Activated B cell treated with CpG ODN at 0.5 μM for 24 hours (primary cell): ENCODE measurements at regions not wholly inside any gene's neighbourhood (a gene's known extent, or its start where the extent isn't known, plus 50 kb on each side); places are given as distances from the start of the nearest gene placed in this dataset.

Experiments
- ATAC-seq: fragments of 200-7000 bp; cut with Tn5 transposase; one replicate; pipeline ENCODE4 v1.10.0; 2021; ENCODE audit warnings: low read depth, mild to moderate bottlenecking, moderate library complexity
- CTCF ChIA-PET: fragments of 350-600 bp; sonication (Branson Sonifier 250); formaldehyde crosslinking; loops from one replicate; lab custom pipeline; 2021; ENCODE audit warnings: antibody characterized with exemption; lab: Charles Lee
- POLR2A ChIA-PET: fragments of 350-600 bp; sonication (Branson Sonifier 250); formaldehyde crosslinking; loops from one replicate; lab custom pipeline; 2021; ENCODE audit warnings: antibody characterized with exemption; lab: Charles Lee
- DNase-seq: peaks from one replicate; pipeline ENCODE4 v3.0.0; 2022
- H3K27ac Mint-ChIP-seq: one replicate; pipeline ENCODE4 v1.8.0; 2020; ENCODE audit warnings: mixed read lengths
- H3K27me3 Mint-ChIP-seq: one replicate; pipeline ENCODE4 v1.8.0; 2021; ENCODE audit warnings: mixed read lengths
- H3K36me3 Mint-ChIP-seq: one replicate; pipeline ENCODE4 v1.8.0; 2021; ENCODE audit warnings: low read depth, mixed read lengths
- H3K4me1 Mint-ChIP-seq: one replicate; pipeline ENCODE4 v1.8.0; 2021; ENCODE audit warnings: mixed read lengths
- H3K4me3 Mint-ChIP-seq: one replicate; pipeline ENCODE4 v1.8.0; 2020; ENCODE audit warnings: mild to moderate bottlenecking, mixed read lengths
- H3K9me3 Mint-ChIP-seq: one replicate; pipeline ENCODE4 v1.8.0; 2020; ENCODE audit warnings: mixed read lengths
- intact Hi-C: fragments of 100-400 bp; cut with micrococcal nuclease; formaldehyde crosslinking; loops from one replicate; pipeline ENCODE4 v1.15.1; 2024
- TF ChIP-seq, protein P1 (sequence below): fragments of 200-600 bp; IDR thresholded peaks from one replicate; pipeline ENCODE4 v1.8.0; 2022; ENCODE audit warnings: antibody characterized with exemption, mild to moderate bottlenecking

DNA sequence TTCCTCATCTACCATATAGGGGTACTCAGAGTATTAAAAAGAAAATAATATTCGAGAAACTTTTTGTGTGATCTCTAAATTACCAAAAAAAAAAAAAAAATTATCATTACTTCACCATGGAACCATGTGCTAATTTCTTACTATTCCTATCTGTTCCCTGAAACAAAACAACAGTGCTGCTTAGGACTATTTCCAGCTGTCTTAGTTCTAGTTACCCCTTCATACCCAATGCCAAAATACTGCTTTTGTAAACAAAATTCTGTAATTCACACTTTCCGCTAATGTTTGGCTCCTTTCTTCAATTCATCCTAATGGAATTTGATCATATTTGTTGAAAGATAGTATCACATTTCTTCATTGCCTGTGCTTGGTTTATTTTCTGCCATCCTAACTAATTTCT lies 470.2 kb downstream of the BTG1 start:
- no peak for DNase-seq
- no peaks in the 10 kb centered on the region for H3K4me1 Mint-ChIP-seq
- no peak overlapping the region for H3K4me3 Mint-ChIP-seq
- peaks cover 6% of the 10 kb centered on the region for H3K27me3 Mint-ChIP-seq
- CTCF ChIA-PET, result no interaction called here
- H3K27ac Mint-ChIP-seq, result no peak overlapping the region
- intact Hi-C loops, result no loop called here
- no peaks in the 10 kb centered on the region for H3K9me3 Mint-ChIP-seq
- no peak for ATAC-seq
- TF ChIP-seq, protein P1, sequence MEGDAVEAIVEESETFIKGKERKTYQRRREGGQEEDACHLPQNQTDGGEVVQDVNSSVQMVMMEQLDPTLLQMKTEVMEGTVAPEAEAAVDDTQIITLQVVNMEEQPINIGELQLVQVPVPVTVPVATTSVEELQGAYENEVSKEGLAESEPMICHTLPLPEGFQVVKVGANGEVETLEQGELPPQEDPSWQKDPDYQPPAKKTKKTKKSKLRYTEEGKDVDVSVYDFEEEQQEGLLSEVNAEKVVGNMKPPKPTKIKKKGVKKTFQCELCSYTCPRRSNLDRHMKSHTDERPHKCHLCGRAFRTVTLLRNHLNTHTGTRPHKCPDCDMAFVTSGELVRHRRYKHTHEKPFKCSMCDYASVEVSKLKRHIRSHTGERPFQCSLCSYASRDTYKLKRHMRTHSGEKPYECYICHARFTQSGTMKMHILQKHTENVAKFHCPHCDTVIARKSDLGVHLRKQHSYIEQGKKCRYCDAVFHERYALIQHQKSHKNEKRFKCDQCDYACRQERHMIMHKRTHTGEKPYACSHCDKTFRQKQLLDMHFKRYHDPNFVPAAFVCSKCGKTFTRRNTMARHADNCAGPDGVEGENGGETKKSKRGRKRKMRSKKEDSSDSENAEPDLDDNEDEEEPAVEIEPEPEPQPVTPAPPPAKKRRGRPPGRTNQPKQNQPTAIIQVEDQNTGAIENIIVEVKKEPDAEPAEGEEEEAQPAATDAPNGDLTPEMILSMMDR, result no peak
- POLR2A ChIA-PET, result interaction anchor here (0.7 kb wide), 1 partner anchor 13 kb away, joined by 4 read pairs; no protein-coding TSS in a partner anchor
- no peaks in the 10 kb centered on the region for H3K36me3 Mint-ChIP-seq

DNA sequence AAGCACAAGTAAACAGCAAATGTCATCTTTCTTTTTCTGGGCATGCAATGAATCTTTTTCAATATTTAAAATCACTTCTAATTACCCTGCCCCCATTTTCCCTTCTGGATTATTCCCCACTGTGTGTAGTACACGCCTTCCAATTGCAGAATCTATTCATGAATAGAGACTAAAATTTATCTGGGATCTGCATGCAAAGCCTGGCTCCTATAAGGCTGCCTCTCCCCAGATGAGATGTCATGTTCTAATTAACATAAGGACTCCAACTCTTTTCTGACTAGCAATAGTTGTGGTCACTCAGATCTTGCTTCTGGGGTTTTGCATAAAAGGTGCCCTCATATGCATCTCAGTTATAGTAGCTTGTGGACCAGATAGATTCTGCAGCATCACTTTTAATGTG lies 473.5 kb downstream of the BTG1 start:
- ChIA-PET POLR2A (no interaction called here), CTCF (no interaction called here)
- no peak overlapping the region for H3K27ac Mint-ChIP-seq
- intact Hi-C loops, result no loop called here
- no peak for DNase-seq
- H3K4me1 Mint-ChIP-seq, result no peaks in the 10 kb centered on the region
- no peaks in the 10 kb centered on the region for H3K36me3 Mint-ChIP-seq
- no peak for ATAC-seq
- peaks cover 2% of the 10 kb centered on the region for H3K27me3 Mint-ChIP-seq
- H3K9me3 Mint-ChIP-seq, result no peaks in the 10 kb centered on the region
- TF ChIP-seq, protein P1, result no peak
- no peak overlapping the region for H3K4me3 Mint-ChIP-seq

DNA sequence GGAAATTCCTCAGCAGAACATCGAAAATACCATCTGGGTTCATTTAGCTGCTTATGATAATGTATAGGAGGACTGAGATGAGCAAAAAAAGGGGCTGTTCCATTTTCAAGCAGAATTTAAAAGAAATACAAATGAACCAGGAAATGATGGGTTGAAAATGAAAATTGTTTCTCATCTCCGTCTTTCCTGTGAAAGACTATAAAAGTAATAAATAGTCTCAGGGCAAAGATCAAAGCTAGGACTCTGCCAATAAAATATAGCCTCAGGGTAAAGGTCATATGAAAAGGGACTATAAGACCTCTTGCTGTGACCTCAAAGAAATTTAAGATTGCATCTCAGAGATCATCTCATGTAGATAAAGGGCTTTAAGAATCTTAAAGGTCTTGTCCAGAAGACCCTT lies 478.0 kb downstream of the BTG1 start:
- no peak overlapping the region for H3K4me3 Mint-ChIP-seq
- TF ChIP-seq, protein P1, result no peak
- CTCF ChIA-PET, result no interaction called here
- POLR2A ChIA-PET, result no interaction called here
- H3K27me3 Mint-ChIP-seq, result no peaks in the 10 kb centered on the region
- no peak overlapping the region for H3K27ac Mint-ChIP-seq
- H3K9me3 Mint-ChIP-seq, result no peaks in the 10 kb centered on the region
- intact Hi-C loops, result no loop called here
- H3K36me3 Mint-ChIP-seq, result no peaks in the 10 kb centered on the region
- DNase-seq (no peak), ATAC-seq (no peak)
- no peaks in the 10 kb centered on the region for H3K4me1 Mint-ChIP-seq

DNA sequence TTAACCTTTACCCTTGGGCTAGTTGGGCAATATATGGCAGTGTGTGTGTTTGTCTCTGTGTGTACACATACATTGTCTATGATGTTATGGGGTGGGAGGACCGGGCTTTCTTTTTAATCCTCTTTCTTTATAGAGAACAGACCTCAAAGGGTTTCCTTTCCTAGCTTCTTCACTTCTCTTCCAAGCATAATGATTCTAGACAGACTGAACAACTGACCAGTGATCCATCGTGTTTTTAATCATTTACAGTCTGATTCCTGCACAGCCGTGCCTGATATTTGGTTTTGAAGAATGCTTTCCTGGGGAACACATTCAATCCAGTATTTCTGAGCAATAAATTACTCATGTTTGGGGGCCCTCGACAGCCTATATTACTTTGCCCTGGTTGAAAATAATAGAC lies 481.1 kb upstream of the DCN start:
- CTCF ChIA-PET, result no interaction called here

DNA sequence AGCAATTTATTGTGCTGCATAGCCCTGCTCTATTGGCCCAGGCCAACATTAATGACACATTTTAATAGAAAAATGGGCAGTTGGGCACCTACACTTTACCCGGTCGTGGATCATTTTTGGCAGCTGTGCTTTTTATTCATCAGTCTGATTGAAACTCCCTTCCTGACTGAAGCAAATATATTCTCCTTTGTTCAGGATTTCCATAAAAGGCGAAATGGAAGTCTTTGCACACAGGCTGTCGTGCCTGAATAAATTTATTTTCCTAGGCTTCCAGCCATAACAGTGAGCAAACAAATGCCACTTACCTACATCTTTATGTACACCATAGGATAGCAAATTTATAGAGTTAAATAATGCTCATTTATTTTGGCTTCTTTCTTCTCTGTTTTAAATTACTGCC lies 480.7 kb upstream of the DCN start:
- no peak for DNase-seq
- Mint-ChIP-seq H3K27me3 (no peaks in the 10 kb centered on the region), H3K4me1 (no peaks in the 10 kb centered on the region), H3K9me3 (no peaks in the 10 kb centered on the region), H3K4me3 (no peak overlapping the region), H3K36me3 (no peaks in the 10 kb centered on the region), H3K27ac (no peak overlapping the region)
- no peak for ATAC-seq
- POLR2A ChIA-PET, result no interaction called here
- intact Hi-C loops, result no loop called here
- CTCF ChIA-PET, result no interaction called here
- TF ChIP-seq, protein P1, result no peak

More for the DNA sequence above, 481.1 kb upstream of the DCN start:
- H3K27me3 Mint-ChIP-seq, result no peaks in the 10 kb centered on the region
- no peak overlapping the region for H3K27ac Mint-ChIP-seq
- intact Hi-C loops, result no loop called here
- DNase-seq (no peak), ATAC-seq (no peak)
- H3K4me1 Mint-ChIP-seq, result no peaks in the 10 kb centered on the region
- H3K9me3 Mint-ChIP-seq, result no peaks in the 10 kb centered on the region
- no peaks in the 10 kb centered on the region for H3K36me3 Mint-ChIP-seq
- POLR2A ChIA-PET, result no interaction called here
- TF ChIP-seq, protein P1, result no peak
- no peak overlapping the region for H3K4me3 Mint-ChIP-seq
